ENCODE measurements at regions not wholly inside any gene's neighbourhood (a gene's known extent, or its start where the extent isn't known, plus 50 kb on each side); places are given as distances from the start of the nearest gene placed in this dataset.

- DNase-seq = no peak
- WGBS, 2 donors = 51 to 63% methylated on average over 8 to 22 of the region's 23 CpGs
- no peak for ATAC-seq (ENCODE audit: low FRiP score in 2 of 2)
- Histone ChIP-seq H3K4me3 (no peak overlapping the region), H3K36me3 (no peaks in the 10 kb centered on the region), H3K27me3 (peaks cover 0 to 34% (median 14%) of the 10 kb centered on the region in 4 donors), H3K27ac (no peak overlapping the region), H3K4me1 (peaks cover 0 to 11% (median 5%) of the 10 kb centered on the region in 4 donors), H3K9me3 (no peaks in the 10 kb centered on the region)
- TF ChIP-seq CTCF (IDR thresholded peaks at IDR 0.05) (no peak), POLR2AphosphoS5 (IDR thresholded peaks at IDR 0.05) (no peak), POLR2A (IDR thresholded peaks at IDR 0.05) (no peak), EP300 (IDR thresholded peaks at IDR 0.05) (no peak)
Observed at GRCh38 chr17:49908782-49909714, 59.9 kb upstream of the DLX4 start.

- DNase-seq (peak in 1 of 2 donors; percentile 84), ATAC-seq (ENCODE audit: low FRiP score in 2 of 2) (no peak)
- Histone ChIP-seq H3K36me3 (no peaks in the 10 kb centered on the region), H3K27me3 (peaks cover 0 to 34% (median 12%) of the 10 kb centered on the region in 4 donors), H3K27ac (no peak overlapping the region), H3K4me3 (peak overlapping the region in 2 of 4 donors; percentile 5 to 24), H3K9me3 (no peaks in the 10 kb centered on the region), H3K4me1 (peaks cover 0 to 11% (median 5%) of the 10 kb centered on the region in 4 donors)
- WGBS, 2 donors = 5 to 11% methylated on average over 16 to 31 of the region's 69 CpGs
- no peak for TF ChIP-seq POLR2A (IDR thresholded peaks at IDR 0.05)
- TF ChIP-seq EP300 (IDR thresholded peaks at IDR 0.05) = no peak
- no peak for TF ChIP-seq POLR2AphosphoS5 (IDR thresholded peaks at IDR 0.05)
- no peak for TF ChIP-seq CTCF (IDR thresholded peaks at IDR 0.05)
Observed at GRCh38 chr17:49910094-49910857, 58.7 kb upstream of the DLX4 start.

- H3K36me3 ChIP-seq = no peaks in the 10 kb centered on the region
- H3K27ac ChIP-seq = no peak overlapping the region
- peaks cover 0 to 34% (median 12%) of the 10 kb centered on the region in 4 donors for H3K27me3 ChIP-seq
- 54 to 61% methylated on average over 7 of the region's 7 CpGs for WGBS, 2 donors
- no peaks in the 10 kb centered on the region for H3K9me3 ChIP-seq
- TF ChIP-seq POLR2AphosphoS5 (IDR thresholded peaks at IDR 0.05) (no peak), POLR2A (IDR thresholded peaks at IDR 0.05) (no peak)
- H3K4me1 ChIP-seq = peaks cover 0 to 11% (median 5%) of the 10 kb centered on the region in 4 donors
- H3K4me3 ChIP-seq = no peak overlapping the region
- no peak for ATAC-seq (ENCODE audit: low FRiP score in 2 of 2)
- DNase-seq = no peak
Observed at GRCh38 chr17:49910858-49911204, 58.2 kb upstream of the DLX4 start.

GRCh38 chr17:49911719-49912118 is 57.3 kb upstream of the DLX4 start:
- Histone ChIP-seq H3K4me3 (no peak overlapping the region), H3K4me1 (peaks cover 0 to 11% (median 5%) of the 10 kb centered on the region in 4 donors), H3K36me3 (no peaks in the 10 kb centered on the region), H3K9me3 (no peaks in the 10 kb centered on the region), H3K27me3 (peaks cover 0 to 30% (median 12%) of the 10 kb centered on the region in 4 donors), H3K27ac (no peak overlapping the region)
- WGBS, 2 donors = 62 to 82% methylated on average over 3 of the region's 3 CpGs
- ATAC-seq (ENCODE audit: low FRiP score in 2 of 2) (no peak), DNase-seq (no peak)
- TF ChIP-seq CTCF (IDR thresholded peaks at IDR 0.05) (no peak), POLR2A (IDR thresholded peaks at IDR 0.05) (no peak), POLR2AphosphoS5 (IDR thresholded peaks at IDR 0.05) (no peak), EP300 (IDR thresholded peaks at IDR 0.05) (no peak)

All from upper lobe of left lung (tissue), 6 donors.